ENCODE measurements at regions not wholly inside any gene's neighbourhood (a gene's known extent, or its start where the extent isn't known, plus 50 kb on each side); places are given as distances from the start of the nearest gene placed in this dataset.

- TF ChIP-seq EZH2 (IDR thresholded peaks at IDR 0.05; ENCODE audit: insufficient read depth, poor library complexity, severe bottlenecking) (no peak), EZH2phosphoT487 (IDR thresholded peaks at IDR 0.05; ENCODE audit: insufficient read depth, low read depth) (no peak)
These were observed 112.3 kb upstream of the SOX21 start for GRCh38 chr13:94824601-94825000.
